HepG2 (cell line): ENCODE measurements at regions not wholly inside any gene's neighbourhood (a gene's known extent, or its start where the extent isn't known, plus 50 kb on each side); places are given as distances from the start of the nearest gene placed in this dataset.

Source experiments
- CTCF ChIP-seq: sonication (generic); formaldehyde crosslinking; IDR thresholded peaks from 2 replicates; pipeline ENCODE4 v1.5.0; 2020; ENCODE audit warnings: mild to moderate bottlenecking, missing genetic modification reagents, moderate library complexity
- ELF1 ChIP-seq: sonication (generic); formaldehyde crosslinking; IDR thresholded peaks from 2 replicates; pipeline ENCODE4 v1.4.0; 2020; ENCODE audit warnings: missing genetic modification reagents
- PPARG ChIP-seq: conservative IDR thresholded peaks from 2 replicates; pipeline ENCODE4 v1.6.1; 2016; ENCODE audit warnings: missing biosample characterization, missing genetic modification reagents
- SOX13 ChIP-seq, 3 experiments: fragments of 450-650 bp in 1 of 3; sonication (generic) in 1 of 3; formaldehyde crosslinking in 1 of 3; IDR thresholded peaks in 2 of 3; conservative IDR thresholded peaks in 1 of 3; 2 replicates each; pipeline versions ENCODE4 v1.5.0 to v1.6.1; 2016 to 2020; ENCODE audit warnings: antibody characterized with exemption in 1 of 3, mild to moderate bottlenecking in 1 of 3, missing compliant biosample characterization in 1 of 3, missing genetic modification reagents in 1 of 3, moderate library complexity in 1 of 3

- TF ChIP-seq SOX13 (IDR thresholded peaks at IDR 0.05) (no peak), SOX13 (CRISPR knock-in tag; conservative IDR thresholded peaks at IDR 0.05 in 1 of 2, IDR thresholded peaks at IDR 0.05 in 1 of 2) (no peak), PPARG (CRISPR knock-in tag) (no peak), ELF1 (CRISPR knock-in tag) (no peak), CTCF (CRISPR knock-in tag) (no peak)
Observed at GRCh38 chr11:86148345-86148747, 79.5 kb upstream of the PICALM start.
